HT1080 (cell line): ENCODE measurements at regions not wholly inside any gene's neighbourhood (a gene's known extent, or its start where the extent isn't known, plus 50 kb on each side); places are given as distances from the start of the nearest gene placed in this dataset.

Source experiments
- DNase-seq: peaks from one replicate; pipeline ENCODE4 v3.0.0-alpha.2; 2015; ENCODE audit warnings: low read depth

- DNase-seq: no peak
These were observed 121.5 kb downstream of the INSIG2 start for GRCh38 chr2:118209727-118210126.

GRCh38 chr2:118207889-118208288, 119.6 kb downstream of the INSIG2 start:
- DNase-seq: no peak

GRCh38 chr2:118202707-118203303, 114.5 kb downstream of the INSIG2 start:
- DNase-seq: peak; percentile 42

- DNase-seq: no peak
These were observed 110.0 kb downstream of the INSIG2 start for GRCh38 chr2:118198268-118198667.

GRCh38 chr2:118197011-118197675, 108.9 kb downstream of the INSIG2 start:
- DNase-seq: peak; percentile 22

GRCh38 chr2:118190474-118190873, 102.2 kb downstream of the INSIG2 start:
- DNase-seq: peak; percentile 6

- no peak for DNase-seq
These were observed 98.6 kb downstream of the INSIG2 start for GRCh38 chr2:118186858-118187254.

GRCh38 chr2:118186110-118186857, 98.0 kb downstream of the INSIG2 start:
- DNase-seq: peak; percentile 75

- DNase-seq: peak; percentile 37
These were observed 97.2 kb downstream of the INSIG2 start for GRCh38 chr2:118185210-118186109.

- no peak for DNase-seq
These were observed 95.1 kb downstream of the INSIG2 start for GRCh38 chr2:118183381-118183780.

GRCh38 chr2:118179445-118179844, 91.2 kb downstream of the INSIG2 start:
- DNase-seq: no peak

- DNase-seq: no peak
These were observed 89.6 kb downstream of the INSIG2 start for GRCh38 chr2:118177884-118178283.

GRCh38 chr2:118177318-118177717, 89.0 kb downstream of the INSIG2 start:
- DNase-seq: no peak

GRCh38 chr2:118176601-118177000, 88.3 kb downstream of the INSIG2 start:
- DNase-seq: no peak

GRCh38 chr2:118171546-118171945, 83.3 kb downstream of the INSIG2 start:
- no peak for DNase-seq

- DNase-seq: peak; percentile 28
These were observed 81.2 kb downstream of the INSIG2 start for GRCh38 chr2:118169359-118170005.

GRCh38 chr2:118168615-118169014, 80.3 kb downstream of the INSIG2 start:
- DNase-seq: peak; percentile 56

- no peak for DNase-seq
These were observed 78.8 kb downstream of the INSIG2 start for GRCh38 chr2:118167026-118167425.

- no peak for DNase-seq
These were observed 78.0 kb downstream of the INSIG2 start for GRCh38 chr2:118166242-118166641.

GRCh38 chr2:118165595-118165994, 77.3 kb downstream of the INSIG2 start:
- no peak for DNase-seq
